GM23338 (cell line): ENCODE measurements at regions not wholly inside any gene's neighbourhood (a gene's known extent, or its start where the extent isn't known, plus 50 kb on each side); places are given as distances from the start of the nearest gene placed in this dataset.

ENCODE experiments used
- ATAC-seq: fragments of 200-7000 bp; cut with Tn5 transposase; 3 replicates; pipeline ENCODE4 v1.9.1; 2020
- DNase-seq: peaks from one replicate; pipeline ENCODE4 v3.0.0-alpha.2; 2015; ENCODE audit warnings: low spot score
- H2AFZ ChIP-seq: fragments of 200-600 bp; sonication (generic); 2 replicates; pipeline ENCODE4 v1.8.0; 2016; ENCODE audit warnings: antibody characterized with exemption, mild to moderate bottlenecking, moderate library complexity
- H3F3A ChIP-seq: fragments of 200-600 bp; sonication (generic); replicated peaks from 2 replicates; pipeline ENCODE4 v1.8.0; 2017; ENCODE audit warnings: antibody characterized with exemption, mixed run types, low read depth
- H3K27ac ChIP-seq: fragments of 200-600 bp; sonication (generic); 2 replicates; pipeline ENCODE4 v1.6.1; 2016; ENCODE audit warnings: low read depth
- H3K27me3 ChIP-seq: fragments of 200-600 bp; sonication (generic); 2 replicates; pipeline ENCODE4 v1.8.0; 2016; ENCODE audit warnings: mild to moderate bottlenecking, mixed run types, moderate library complexity; ENCODE audit not compliant: insufficient read depth
- H3K36me3 ChIP-seq: fragments of 200-600 bp; sonication (generic); 2 replicates; pipeline ENCODE4 v1.8.0; 2016; ENCODE audit warnings: mild to moderate bottlenecking; ENCODE audit not compliant: insufficient read depth
- H3K4me1 ChIP-seq: fragments of 200-600 bp; sonication (generic); 2 replicates; pipeline ENCODE4 v1.8.0; 2016; ENCODE audit warnings: mild to moderate bottlenecking, moderate library complexity; ENCODE audit not compliant: insufficient read depth
- H3K4me2 ChIP-seq: fragments of 200-600 bp; sonication (generic); 2 replicates; pipeline ENCODE4 v1.7.1; 2017; ENCODE audit warnings: mixed run types
- H3K4me3 ChIP-seq: fragments of 200-600 bp; sonication (generic); 2 replicates; pipeline ENCODE4 v1.6.1; 2016; ENCODE audit warnings: mixed run types
- H3K79me2 ChIP-seq: fragments of 200-600 bp; sonication (generic); replicated peaks from 2 replicates; pipeline ENCODE4 v1.8.0; 2017; ENCODE audit warnings: mild to moderate bottlenecking; ENCODE audit not compliant: insufficient read depth
- H3K9me2 ChIP-seq: fragments of 200-600 bp; sonication (generic); 2 replicates; pipeline ENCODE4 v1.8.0; 2017; ENCODE audit not compliant: insufficient read depth
- H4K20me1 ChIP-seq: fragments of 200-600 bp; sonication (generic); replicated peaks from 2 replicates; pipeline ENCODE4 v1.8.0; 2017; ENCODE audit warnings: mild to moderate bottlenecking; ENCODE audit not compliant: insufficient read depth
- H3K27ac Mint-ChIP-seq: 2 replicates; pipeline ENCODE4 v1.8.0; 2020; ENCODE audit warnings: inconsistent platforms, mild to moderate bottlenecking, moderate library complexity, mixed read lengths
- H3K27me3 Mint-ChIP-seq: 3 replicates; pipeline ENCODE4 v1.8.0; 2022; ENCODE audit warnings: low read depth, mild to moderate bottlenecking, moderate library complexity, mixed read lengths, inconsistent platforms; ENCODE audit not compliant: insufficient read depth, poor library complexity
- H3K36me3 Mint-ChIP-seq: 3 replicates; pipeline ENCODE4 v1.8.0; 2021; ENCODE audit warnings: low read depth, mild to moderate bottlenecking, inconsistent platforms, moderate library complexity, mixed read lengths
- H3K4me1 Mint-ChIP-seq: 3 replicates; pipeline ENCODE4 v1.8.0; 2020; ENCODE audit warnings: mild to moderate bottlenecking, inconsistent platforms, mixed read lengths
- H3K4me3 Mint-ChIP-seq: 3 replicates; pipeline ENCODE4 v1.8.0; 2021; ENCODE audit warnings: moderate library complexity, mild to moderate bottlenecking, inconsistent platforms, mixed read lengths
- H3K9me3 Mint-ChIP-seq: 3 replicates; pipeline ENCODE4 v1.8.0; 2020; ENCODE audit warnings: moderate library complexity, mild to moderate bottlenecking, inconsistent platforms, mixed read lengths
- CREB1 ChIP-seq: fragments of 250-450 bp; sonication (Bioruptor Pico); IDR thresholded peaks from 2 replicates; pipeline ENCODE4 v1.5.0; 2020; ENCODE audit warnings: low read depth, mild to moderate bottlenecking, moderate library complexity
- EZH2 ChIP-seq: fragments of 200-600 bp; sonication (generic); IDR thresholded peaks from one replicate; pipeline ENCODE4 v1.8.0; 2017; ENCODE audit warnings: antibody characterized with exemption, mild to moderate bottlenecking, low read depth; ENCODE audit not compliant: unreplicated experiment
- EZH2phosphoT487 ChIP-seq: fragments of 200-600 bp; sonication (generic); IDR thresholded peaks from one replicate; pipeline ENCODE4 v1.8.1; 2018; ENCODE audit warnings: antibody characterized with exemption; ENCODE audit not compliant: unreplicated experiment
- JUNB ChIP-seq: IDR thresholded peaks from one replicate; pipeline ENCODE4 v1.6.1; 2016; ENCODE audit warnings: antibody characterized with exemption; ENCODE audit not compliant: unreplicated experiment
- NANOG ChIP-seq: IDR thresholded peaks from 2 replicates; pipeline ENCODE4 v1.6.1; 2016; ENCODE audit warnings: antibody characterized with exemption, borderline replicate concordance
- ZNF331 ChIP-seq: fragments of 250-450 bp; sonication (Bioruptor Pico); IDR thresholded peaks from 2 replicates; pipeline ENCODE4 v1.5.0; 2020; ENCODE audit warnings: low read depth, mild to moderate bottlenecking, moderate library complexity
- TF ChIP-seq, protein P1 (sequence below): fragments of 250-450 bp; sonication (Bioruptor Pico); IDR thresholded peaks from 2 replicates; pipeline ENCODE4 v1.5.0; 2020; ENCODE audit warnings: mild to moderate bottlenecking, moderate library complexity
- TF ChIP-seq, protein P2 (sequence below), 2 experiments: fragments of 200-600 bp in 1 of 2; sonication (generic) in 1 of 2; conservative IDR thresholded peaks; 2 replicates each; pipeline versions ENCODE4 v1.5.1 to v1.6.1; 2016 to 2017; ENCODE audit warnings: antibody characterized with exemption in 2 of 2, low read depth in 2 of 2, mild to moderate bottlenecking in 2 of 2, moderate library complexity in 1 of 2
- TF ChIP-seq, protein P3 (sequence below): IDR thresholded peaks from one replicate; pipeline ENCODE4 v1.6.1; 2018; ENCODE audit warnings: antibody characterized with exemption; ENCODE audit not compliant: unreplicated experiment
- TF ChIP-seq, protein P4 (sequence below): IDR thresholded peaks from 2 replicates; pipeline ENCODE4 v1.6.1; 2016; ENCODE audit warnings: antibody characterized with exemption

DNA sequence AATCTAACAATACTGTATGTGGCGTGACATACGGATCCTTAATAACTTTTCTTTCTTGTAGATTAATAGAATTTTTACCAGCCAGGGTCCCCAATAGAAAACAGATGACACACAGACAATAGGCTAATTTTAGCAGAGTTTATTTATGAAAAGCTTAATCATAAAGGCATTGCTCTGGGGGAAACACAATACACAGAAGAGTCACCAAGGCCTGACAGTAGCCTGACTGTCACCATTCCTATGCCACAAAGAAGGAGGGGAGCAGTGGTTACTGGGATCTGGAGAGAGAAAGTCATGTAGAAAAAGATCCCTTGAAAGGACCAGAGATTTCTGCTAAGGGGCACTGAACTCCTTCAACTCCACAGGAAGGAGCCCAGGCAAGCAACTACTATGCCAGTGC lies 139.5 kb downstream of the METTL4 start (continued):
- TF ChIP-seq, protein P1, sequence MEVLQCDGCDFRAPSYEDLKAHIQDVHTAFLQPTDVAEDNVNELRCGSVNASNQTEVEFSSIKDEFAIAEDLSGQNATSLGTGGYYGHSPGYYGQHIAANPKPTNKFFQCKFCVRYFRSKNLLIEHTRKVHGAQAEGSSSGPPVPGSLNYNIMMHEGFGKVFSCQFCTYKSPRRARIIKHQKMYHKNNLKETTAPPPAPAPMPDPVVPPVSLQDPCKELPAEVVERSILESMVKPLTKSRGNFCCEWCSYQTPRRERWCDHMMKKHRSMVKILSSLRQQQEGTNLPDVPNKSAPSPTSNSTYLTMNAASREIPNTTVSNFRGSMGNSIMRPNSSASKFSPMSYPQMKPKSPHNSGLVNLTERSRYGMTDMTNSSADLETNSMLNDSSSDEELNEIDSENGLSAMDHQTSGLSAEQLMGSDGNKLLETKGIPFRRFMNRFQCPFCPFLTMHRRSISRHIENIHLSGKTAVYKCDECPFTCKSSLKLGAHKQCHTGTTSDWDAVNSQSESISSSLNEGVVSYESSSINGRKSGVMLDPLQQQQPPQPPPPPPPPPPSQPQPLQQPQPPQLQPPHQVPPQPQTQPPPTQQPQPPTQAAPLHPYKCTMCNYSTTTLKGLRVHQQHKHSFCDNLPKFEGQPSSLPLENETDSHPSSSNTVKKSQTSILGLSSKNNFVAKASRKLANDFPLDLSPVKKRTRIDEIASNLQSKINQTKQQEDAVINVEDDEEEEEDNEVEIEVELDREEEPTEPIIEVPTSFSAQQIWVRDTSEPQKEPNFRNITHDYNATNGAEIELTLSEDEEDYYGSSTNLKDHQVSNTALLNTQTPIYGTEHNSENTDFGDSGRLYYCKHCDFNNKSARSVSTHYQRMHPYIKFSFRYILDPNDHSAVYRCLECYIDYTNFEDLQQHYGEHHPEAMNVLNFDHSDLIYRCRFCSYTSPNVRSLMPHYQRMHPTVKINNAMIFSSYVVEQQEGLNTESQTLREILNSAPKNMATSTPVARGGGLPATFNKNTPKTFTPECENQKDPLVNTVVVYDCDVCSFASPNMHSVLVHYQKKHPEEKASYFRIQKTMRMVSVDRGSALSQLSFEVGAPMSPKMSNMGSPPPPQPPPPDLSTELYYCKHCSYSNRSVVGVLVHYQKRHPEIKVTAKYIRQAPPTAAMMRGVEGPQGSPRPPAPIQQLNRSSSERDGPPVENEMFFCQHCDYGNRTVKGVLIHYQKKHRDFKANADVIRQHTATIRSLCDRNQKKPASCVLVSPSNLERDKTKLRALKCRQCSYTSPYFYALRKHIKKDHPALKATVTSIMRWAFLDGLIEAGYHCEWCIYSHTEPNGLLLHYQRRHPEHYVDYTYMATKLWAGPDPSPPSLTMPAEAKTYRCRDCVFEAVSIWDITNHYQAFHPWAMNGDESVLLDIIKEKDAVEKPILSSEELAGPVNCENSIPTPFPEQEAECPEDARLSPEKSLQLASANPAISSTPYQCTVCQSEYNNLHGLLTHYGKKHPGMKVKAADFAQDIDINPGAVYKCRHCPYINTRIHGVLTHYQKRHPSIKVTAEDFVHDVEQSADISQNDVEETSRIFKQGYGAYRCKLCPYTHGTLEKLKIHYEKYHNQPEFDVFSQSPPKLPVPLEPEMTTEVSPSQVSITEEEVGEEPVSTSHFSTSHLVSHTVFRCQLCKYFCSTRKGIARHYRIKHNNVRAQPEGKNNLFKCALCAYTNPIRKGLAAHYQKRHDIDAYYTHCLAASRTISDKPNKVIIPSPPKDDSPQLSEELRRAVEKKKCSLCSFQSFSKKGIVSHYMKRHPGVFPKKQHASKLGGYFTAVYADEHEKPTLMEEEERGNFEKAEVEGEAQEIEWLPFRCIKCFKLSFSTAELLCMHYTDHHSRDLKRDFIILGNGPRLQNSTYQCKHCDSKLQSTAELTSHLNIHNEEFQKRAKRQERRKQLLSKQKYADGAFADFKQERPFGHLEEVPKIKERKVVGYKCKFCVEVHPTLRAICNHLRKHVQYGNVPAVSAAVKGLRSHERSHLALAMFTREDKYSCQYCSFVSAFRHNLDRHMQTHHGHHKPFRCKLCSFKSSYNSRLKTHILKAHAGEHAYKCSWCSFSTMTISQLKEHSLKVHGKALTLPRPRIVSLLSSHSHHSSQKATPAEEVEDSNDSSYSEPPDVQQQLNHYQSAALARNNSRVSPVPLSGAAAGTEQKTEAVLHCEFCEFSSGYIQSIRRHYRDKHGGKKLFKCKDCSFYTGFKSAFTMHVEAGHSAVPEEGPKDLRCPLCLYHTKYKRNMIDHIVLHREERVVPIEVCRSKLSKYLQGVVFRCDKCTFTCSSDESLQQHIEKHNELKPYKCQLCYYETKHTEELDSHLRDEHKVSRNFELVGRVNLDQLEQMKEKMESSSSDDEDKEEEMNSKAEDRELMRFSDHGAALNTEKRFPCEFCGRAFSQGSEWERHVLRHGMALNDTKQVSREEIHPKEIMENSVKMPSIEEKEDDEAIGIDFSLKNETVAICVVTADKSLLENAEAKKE (CRISPR knock-in tag), result no peak
- TF ChIP-seq EZH2phosphoT487, result no peak
- TF ChIP-seq NANOG, result no peak
- TF ChIP-seq, protein P2, sequence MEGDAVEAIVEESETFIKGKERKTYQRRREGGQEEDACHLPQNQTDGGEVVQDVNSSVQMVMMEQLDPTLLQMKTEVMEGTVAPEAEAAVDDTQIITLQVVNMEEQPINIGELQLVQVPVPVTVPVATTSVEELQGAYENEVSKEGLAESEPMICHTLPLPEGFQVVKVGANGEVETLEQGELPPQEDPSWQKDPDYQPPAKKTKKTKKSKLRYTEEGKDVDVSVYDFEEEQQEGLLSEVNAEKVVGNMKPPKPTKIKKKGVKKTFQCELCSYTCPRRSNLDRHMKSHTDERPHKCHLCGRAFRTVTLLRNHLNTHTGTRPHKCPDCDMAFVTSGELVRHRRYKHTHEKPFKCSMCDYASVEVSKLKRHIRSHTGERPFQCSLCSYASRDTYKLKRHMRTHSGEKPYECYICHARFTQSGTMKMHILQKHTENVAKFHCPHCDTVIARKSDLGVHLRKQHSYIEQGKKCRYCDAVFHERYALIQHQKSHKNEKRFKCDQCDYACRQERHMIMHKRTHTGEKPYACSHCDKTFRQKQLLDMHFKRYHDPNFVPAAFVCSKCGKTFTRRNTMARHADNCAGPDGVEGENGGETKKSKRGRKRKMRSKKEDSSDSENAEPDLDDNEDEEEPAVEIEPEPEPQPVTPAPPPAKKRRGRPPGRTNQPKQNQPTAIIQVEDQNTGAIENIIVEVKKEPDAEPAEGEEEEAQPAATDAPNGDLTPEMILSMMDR (conservative IDR thresholded peaks at IDR 0.05; ENCODE audit: low read depth in 2 of 2), result no peak
- TF ChIP-seq JUNB, result no peak
- no peak for TF ChIP-seq EZH2
- TF ChIP-seq CREB1, result no peak

GRCh38 chr18:2433366-2433765 lies 137.9 kb downstream of the METTL4 start:
- Histone ChIP-seq H3K27me3 (no peaks in the 10 kb centered on the region), H3K4me2 (no peak overlapping the region), H2AFZ (no peak overlapping the region), H3F3A (no peaks in the 10 kb centered on the region), H3K27ac (no peak overlapping the region), H3K4me1 (no peaks in the 10 kb centered on the region), H4K20me1 (no peaks in the 10 kb centered on the region), H3K9me2 (0 out of 2 replicates have a peak, but pooled peaks cover 3% of the 10 kb centered on the region), H3K4me3 (no peak overlapping the region), H3K36me3 (no peaks in the 10 kb centered on the region), H3K79me2 (no peaks in the 10 kb centered on the region)
- DNase-seq (no peak), ATAC-seq (no peak)
- Mint-ChIP-seq H3K4me1 (no peaks in the 10 kb centered on the region), H3K4me3 (no peak overlapping the region), H3K36me3 (no peaks in the 10 kb centered on the region), H3K9me3 (peaks cover 4% of the 10 kb centered on the region; the same call in 1 of the 3 replicates), H3K27ac (no peak overlapping the region), H3K27me3 (peaks cover 2% of the 10 kb centered on the region)
- TF ChIP-seq JUNB, result no peak
- TF ChIP-seq CREB1, result no peak
- TF ChIP-seq ZNF331, result no peak
- TF ChIP-seq, protein P3, sequence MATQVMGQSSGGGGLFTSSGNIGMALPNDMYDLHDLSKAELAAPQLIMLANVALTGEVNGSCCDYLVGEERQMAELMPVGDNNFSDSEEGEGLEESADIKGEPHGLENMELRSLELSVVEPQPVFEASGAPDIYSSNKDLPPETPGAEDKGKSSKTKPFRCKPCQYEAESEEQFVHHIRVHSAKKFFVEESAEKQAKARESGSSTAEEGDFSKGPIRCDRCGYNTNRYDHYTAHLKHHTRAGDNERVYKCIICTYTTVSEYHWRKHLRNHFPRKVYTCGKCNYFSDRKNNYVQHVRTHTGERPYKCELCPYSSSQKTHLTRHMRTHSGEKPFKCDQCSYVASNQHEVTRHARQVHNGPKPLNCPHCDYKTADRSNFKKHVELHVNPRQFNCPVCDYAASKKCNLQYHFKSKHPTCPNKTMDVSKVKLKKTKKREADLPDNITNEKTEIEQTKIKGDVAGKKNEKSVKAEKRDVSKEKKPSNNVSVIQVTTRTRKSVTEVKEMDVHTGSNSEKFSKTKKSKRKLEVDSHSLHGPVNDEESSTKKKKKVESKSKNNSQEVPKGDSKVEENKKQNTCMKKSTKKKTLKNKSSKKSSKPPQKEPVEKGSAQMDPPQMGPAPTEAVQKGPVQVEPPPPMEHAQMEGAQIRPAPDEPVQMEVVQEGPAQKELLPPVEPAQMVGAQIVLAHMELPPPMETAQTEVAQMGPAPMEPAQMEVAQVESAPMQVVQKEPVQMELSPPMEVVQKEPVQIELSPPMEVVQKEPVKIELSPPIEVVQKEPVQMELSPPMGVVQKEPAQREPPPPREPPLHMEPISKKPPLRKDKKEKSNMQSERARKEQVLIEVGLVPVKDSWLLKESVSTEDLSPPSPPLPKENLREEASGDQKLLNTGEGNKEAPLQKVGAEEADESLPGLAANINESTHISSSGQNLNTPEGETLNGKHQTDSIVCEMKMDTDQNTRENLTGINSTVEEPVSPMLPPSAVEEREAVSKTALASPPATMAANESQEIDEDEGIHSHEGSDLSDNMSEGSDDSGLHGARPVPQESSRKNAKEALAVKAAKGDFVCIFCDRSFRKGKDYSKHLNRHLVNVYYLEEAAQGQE, result no peak
- no peak for TF ChIP-seq EZH2
- TF ChIP-seq, protein P4, sequence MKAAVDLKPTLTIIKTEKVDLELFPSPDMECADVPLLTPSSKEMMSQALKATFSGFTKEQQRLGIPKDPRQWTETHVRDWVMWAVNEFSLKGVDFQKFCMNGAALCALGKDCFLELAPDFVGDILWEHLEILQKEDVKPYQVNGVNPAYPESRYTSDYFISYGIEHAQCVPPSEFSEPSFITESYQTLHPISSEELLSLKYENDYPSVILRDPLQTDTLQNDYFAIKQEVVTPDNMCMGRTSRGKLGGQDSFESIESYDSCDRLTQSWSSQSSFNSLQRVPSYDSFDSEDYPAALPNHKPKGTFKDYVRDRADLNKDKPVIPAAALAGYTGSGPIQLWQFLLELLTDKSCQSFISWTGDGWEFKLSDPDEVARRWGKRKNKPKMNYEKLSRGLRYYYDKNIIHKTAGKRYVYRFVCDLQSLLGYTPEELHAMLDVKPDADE, result no peak
